Liver (tissue), 8 donors: ENCODE measurements at regions not wholly inside any gene's neighbourhood (a gene's known extent, or its start where the extent isn't known, plus 50 kb on each side); places are given as distances from the start of the nearest gene placed in this dataset.

Source experiments
- DNase-seq: peaks from one replicate; pipeline ENCODE4 v3.0.0-alpha.2; 2017; ENCODE audit warnings: low spot score
- H3K27ac ChIP-seq, 2 donors: one replicate each; pipeline ENCODE4 v1.7.0; 2013; ENCODE audit warnings: inconsistent platforms in 2 of 2, low read length in 2 of 2, control low read depth in 1 of 2, low read depth in 1 of 2, mild to moderate bottlenecking in 1 of 2
- H3K27me3 ChIP-seq, 4 donors: one replicate each; pipeline versions ENCODE4 v1.6.1 to v1.7.0; 2013; ENCODE audit warnings: low read length in 3 of 4, inconsistent platforms in 1 of 4, mild to moderate bottlenecking in 1 of 4, moderate library complexity in 1 of 4; ENCODE audit not compliant: control insufficient read depth in 4 of 4, insufficient read depth in 4 of 4
- H3K36me3 ChIP-seq, 4 donors: one replicate each; pipeline versions ENCODE4 v1.6.1 to v1.7.0; 2013; ENCODE audit warnings: low read length in 3 of 4, mild to moderate bottlenecking in 3 of 4, low read depth in 1 of 4, moderate library complexity in 1 of 4; ENCODE audit not compliant: control insufficient read depth in 4 of 4, insufficient read depth in 3 of 4
- H3K4me1 ChIP-seq, 4 donors: one replicate each; pipeline versions ENCODE4 v1.6.1 to v1.7.0; 2013; ENCODE audit warnings: low read length in 3 of 4, mild to moderate bottlenecking in 3 of 4, moderate library complexity in 1 of 4; ENCODE audit not compliant: control insufficient read depth in 4 of 4, insufficient read depth in 4 of 4
- H3K4me3 ChIP-seq, 3 donors: one replicate each; pipeline versions ENCODE4 v1.6.1 to v1.7.0; 2013; ENCODE audit warnings: low read length in 3 of 3, control low read depth in 1 of 3, low read depth in 1 of 3, mild to moderate bottlenecking in 1 of 3
- H3K9ac ChIP-seq, 2 donors: one replicate each; pipeline ENCODE4 v1.7.0; 2013; ENCODE audit warnings: low read length in 2 of 2, mild to moderate bottlenecking in 2 of 2, moderate library complexity in 2 of 2, control low read depth in 1 of 2, low read depth in 1 of 2
- H3K9me3 ChIP-seq, 4 donors: one replicate each; pipeline versions ENCODE4 v1.6.1 to v1.7.0; 2013; ENCODE audit warnings: low read length in 3 of 4; ENCODE audit not compliant: control insufficient read depth in 4 of 4
- EGR1 ChIP-seq, 2 donors: IDR thresholded peaks; 2 replicates each; pipeline ENCODE4 v1.6.1; 2016 to 2018; ENCODE audit warnings: antibody characterized with exemption in 2 of 2, low read depth in 2 of 2
- FOXA1 ChIP-seq: IDR thresholded peaks from 2 replicates; pipeline ENCODE4 v1.6.1; 2016; ENCODE audit warnings: antibody characterized with exemption
- FOXA2 ChIP-seq: IDR thresholded peaks from 2 replicates; pipeline ENCODE4 v1.6.1; 2016; ENCODE audit warnings: antibody characterized with exemption
- GABPA ChIP-seq, 2 donors: IDR thresholded peaks in 1 of 2; conservative IDR thresholded peaks in 1 of 2; 2 replicates each; pipeline ENCODE4 v1.6.1; 2016; ENCODE audit warnings: antibody characterized with exemption in 2 of 2, mild to moderate bottlenecking in 1 of 2, moderate library complexity in 1 of 2
- HNF4A ChIP-seq, 2 donors: conservative IDR thresholded peaks; 2 replicates each; pipeline ENCODE4 v1.6.1; 2016; ENCODE audit warnings: antibody characterized with exemption in 2 of 2, mild to moderate bottlenecking in 2 of 2
- HNF4G ChIP-seq: IDR thresholded peaks from 2 replicates; pipeline ENCODE4 v1.6.1; 2016; ENCODE audit warnings: antibody characterized with exemption
- JUND ChIP-seq, 2 donors: IDR thresholded peaks; 2 replicates each; pipeline ENCODE4 v1.6.1; 2016; ENCODE audit warnings: antibody characterized with exemption in 2 of 2
- MAX ChIP-seq: IDR thresholded peaks from 2 replicates; pipeline ENCODE4 v1.6.1; 2016; ENCODE audit warnings: antibody characterized with exemption
- NR2F2 ChIP-seq: IDR thresholded peaks from 2 replicates; pipeline ENCODE4 v1.6.1; 2016; ENCODE audit warnings: antibody characterized with exemption
- RAD21 ChIP-seq, 2 donors: IDR thresholded peaks; 2 replicates each; pipeline ENCODE4 v1.6.1; 2016; ENCODE audit warnings: antibody characterized with exemption in 2 of 2, mild to moderate bottlenecking in 2 of 2
- RXRA ChIP-seq, 2 donors: IDR thresholded peaks; 2 replicates each; pipeline ENCODE4 v1.6.1; 2017 to 2018; ENCODE audit warnings: antibody characterized with exemption in 2 of 2, mild to moderate bottlenecking in 1 of 2
- SP1 ChIP-seq: IDR thresholded peaks from 2 replicates; pipeline ENCODE4 v1.6.1; 2018; ENCODE audit warnings: antibody characterized with exemption, mild to moderate bottlenecking
- YY1 ChIP-seq: IDR thresholded peaks from 2 replicates; pipeline ENCODE4 v1.6.1; 2016; ENCODE audit warnings: antibody characterized with exemption, mild to moderate bottlenecking
- WGBS: extraction: QIAGEN DNeasy Blood & Tissue Kit; methylation state at CpG from one replicate; pipeline ENCODE4 v1.1.7; 2013; 5-methylcytosine and 5-hydroxymethylcytosine counted together
- TF ChIP-seq, protein P1 (sequence below): IDR thresholded peaks from 2 replicates; pipeline ENCODE4 v1.6.1; 2016; ENCODE audit warnings: antibody characterized with exemption, mild to moderate bottlenecking
- TF ChIP-seq, protein P2 (sequence below): IDR thresholded peaks from 2 replicates; pipeline ENCODE4 v1.6.1; 2016; ENCODE audit warnings: antibody characterized with exemption
- TF ChIP-seq, protein P3 (sequence below): fragments of 150-350 bp; IDR thresholded peaks from 2 replicates; pipeline ENCODE4 v1.5.1; 2017; ENCODE audit warnings: improper control_type of control experiment, low read depth, low read length; ENCODE audit not compliant: missing input control
- TF ChIP-seq, protein P4 (sequence below): IDR thresholded peaks from 2 replicates; pipeline ENCODE4 v1.6.1; 2016; ENCODE audit warnings: antibody characterized with exemption
- donor health status: healthy.
- donor health status: healthy.
- donor health status: healthy.
- donor health status: healthy.
- donor health status: healthy.

DNA sequence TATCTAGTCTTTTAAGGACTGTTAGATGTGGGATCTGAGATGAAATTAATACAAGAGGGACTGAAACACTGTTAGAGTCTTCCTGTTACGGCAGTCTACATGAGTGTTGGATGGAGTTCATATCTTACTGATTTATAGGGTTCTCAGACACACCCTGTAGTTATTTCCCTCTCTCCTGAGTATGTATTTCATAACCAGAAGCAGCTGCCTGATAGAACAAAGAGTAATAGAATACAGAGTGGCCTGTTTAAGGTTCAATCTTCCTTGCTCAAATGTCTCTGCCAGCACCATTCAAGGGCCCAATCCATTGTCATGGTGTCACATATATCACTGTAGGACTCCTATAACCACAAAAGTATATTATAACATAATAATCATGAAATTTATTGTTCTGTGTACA, 1229.1 kb upstream of the ACVR2A start:
- DNase-seq = no peak
- H3K9ac ChIP-seq = no peak overlapping the region
- H3K4me1 ChIP-seq = no peaks in the 10 kb centered on the region
- peaks cover 0 to 2% (median 0%) of the 10 kb centered on the region in 4 donors for H3K9me3 ChIP-seq
- no peak overlapping the region for H3K27ac ChIP-seq
- no peak for TF ChIP-seq NR2F2
- no peak for TF ChIP-seq EGR1 (IDR thresholded peaks at IDR 0.05; ENCODE audit: low read depth in 2 of 2)
- TF ChIP-seq, protein P1, sequence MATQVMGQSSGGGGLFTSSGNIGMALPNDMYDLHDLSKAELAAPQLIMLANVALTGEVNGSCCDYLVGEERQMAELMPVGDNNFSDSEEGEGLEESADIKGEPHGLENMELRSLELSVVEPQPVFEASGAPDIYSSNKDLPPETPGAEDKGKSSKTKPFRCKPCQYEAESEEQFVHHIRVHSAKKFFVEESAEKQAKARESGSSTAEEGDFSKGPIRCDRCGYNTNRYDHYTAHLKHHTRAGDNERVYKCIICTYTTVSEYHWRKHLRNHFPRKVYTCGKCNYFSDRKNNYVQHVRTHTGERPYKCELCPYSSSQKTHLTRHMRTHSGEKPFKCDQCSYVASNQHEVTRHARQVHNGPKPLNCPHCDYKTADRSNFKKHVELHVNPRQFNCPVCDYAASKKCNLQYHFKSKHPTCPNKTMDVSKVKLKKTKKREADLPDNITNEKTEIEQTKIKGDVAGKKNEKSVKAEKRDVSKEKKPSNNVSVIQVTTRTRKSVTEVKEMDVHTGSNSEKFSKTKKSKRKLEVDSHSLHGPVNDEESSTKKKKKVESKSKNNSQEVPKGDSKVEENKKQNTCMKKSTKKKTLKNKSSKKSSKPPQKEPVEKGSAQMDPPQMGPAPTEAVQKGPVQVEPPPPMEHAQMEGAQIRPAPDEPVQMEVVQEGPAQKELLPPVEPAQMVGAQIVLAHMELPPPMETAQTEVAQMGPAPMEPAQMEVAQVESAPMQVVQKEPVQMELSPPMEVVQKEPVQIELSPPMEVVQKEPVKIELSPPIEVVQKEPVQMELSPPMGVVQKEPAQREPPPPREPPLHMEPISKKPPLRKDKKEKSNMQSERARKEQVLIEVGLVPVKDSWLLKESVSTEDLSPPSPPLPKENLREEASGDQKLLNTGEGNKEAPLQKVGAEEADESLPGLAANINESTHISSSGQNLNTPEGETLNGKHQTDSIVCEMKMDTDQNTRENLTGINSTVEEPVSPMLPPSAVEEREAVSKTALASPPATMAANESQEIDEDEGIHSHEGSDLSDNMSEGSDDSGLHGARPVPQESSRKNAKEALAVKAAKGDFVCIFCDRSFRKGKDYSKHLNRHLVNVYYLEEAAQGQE = no peak
- TF ChIP-seq RAD21 (IDR thresholded peaks at IDR 0.05) = no peak
- no peak for TF ChIP-seq FOXA2
- TF ChIP-seq YY1 = no peak
- TF ChIP-seq, protein P2, sequence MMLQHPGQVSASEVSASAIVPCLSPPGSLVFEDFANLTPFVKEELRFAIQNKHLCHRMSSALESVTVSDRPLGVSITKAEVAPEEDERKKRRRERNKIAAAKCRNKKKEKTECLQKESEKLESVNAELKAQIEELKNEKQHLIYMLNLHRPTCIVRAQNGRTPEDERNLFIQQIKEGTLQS = no peak
- TF ChIP-seq GABPA (IDR thresholded peaks at IDR 0.05 in 1 of 2, conservative IDR thresholded peaks at IDR 0.05 in 1 of 2) = no peak
- no peak for TF ChIP-seq HNF4G
- no peak for TF ChIP-seq RXRA (IDR thresholded peaks at IDR 0.05)
- TF ChIP-seq JUND (IDR thresholded peaks at IDR 0.05) = no peak
- TF ChIP-seq MAX = no peak
- 77% methylated on average over 1 of the region's 1 CpG for WGBS
- no peaks in the 10 kb centered on the region for H3K36me3 ChIP-seq
- no peak overlapping the region for H3K4me3 ChIP-seq
- no peaks in the 10 kb centered on the region for H3K27me3 ChIP-seq

GRCh38 chr2:146608490-146608889, 1236.3 kb upstream of the ACVR2A start:
- H3K36me3 ChIP-seq = no peaks in the 10 kb centered on the region
- H3K9ac ChIP-seq = no peak overlapping the region
- no peaks in the 10 kb centered on the region for H3K27me3 ChIP-seq
- TF ChIP-seq, protein P3, sequence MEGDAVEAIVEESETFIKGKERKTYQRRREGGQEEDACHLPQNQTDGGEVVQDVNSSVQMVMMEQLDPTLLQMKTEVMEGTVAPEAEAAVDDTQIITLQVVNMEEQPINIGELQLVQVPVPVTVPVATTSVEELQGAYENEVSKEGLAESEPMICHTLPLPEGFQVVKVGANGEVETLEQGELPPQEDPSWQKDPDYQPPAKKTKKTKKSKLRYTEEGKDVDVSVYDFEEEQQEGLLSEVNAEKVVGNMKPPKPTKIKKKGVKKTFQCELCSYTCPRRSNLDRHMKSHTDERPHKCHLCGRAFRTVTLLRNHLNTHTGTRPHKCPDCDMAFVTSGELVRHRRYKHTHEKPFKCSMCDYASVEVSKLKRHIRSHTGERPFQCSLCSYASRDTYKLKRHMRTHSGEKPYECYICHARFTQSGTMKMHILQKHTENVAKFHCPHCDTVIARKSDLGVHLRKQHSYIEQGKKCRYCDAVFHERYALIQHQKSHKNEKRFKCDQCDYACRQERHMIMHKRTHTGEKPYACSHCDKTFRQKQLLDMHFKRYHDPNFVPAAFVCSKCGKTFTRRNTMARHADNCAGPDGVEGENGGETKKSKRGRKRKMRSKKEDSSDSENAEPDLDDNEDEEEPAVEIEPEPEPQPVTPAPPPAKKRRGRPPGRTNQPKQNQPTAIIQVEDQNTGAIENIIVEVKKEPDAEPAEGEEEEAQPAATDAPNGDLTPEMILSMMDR = no peak
- TF ChIP-seq HNF4A (conservative IDR thresholded peaks at IDR 0.05) = no peak
- no peaks in the 10 kb centered on the region for H3K9me3 ChIP-seq
- H3K4me1 ChIP-seq = no peaks in the 10 kb centered on the region
- 53% methylated on average over 1 of the region's 1 CpG for WGBS
- H3K27ac ChIP-seq = no peak overlapping the region
- no peak overlapping the region for H3K4me3 ChIP-seq
- no peak for DNase-seq

DNA sequence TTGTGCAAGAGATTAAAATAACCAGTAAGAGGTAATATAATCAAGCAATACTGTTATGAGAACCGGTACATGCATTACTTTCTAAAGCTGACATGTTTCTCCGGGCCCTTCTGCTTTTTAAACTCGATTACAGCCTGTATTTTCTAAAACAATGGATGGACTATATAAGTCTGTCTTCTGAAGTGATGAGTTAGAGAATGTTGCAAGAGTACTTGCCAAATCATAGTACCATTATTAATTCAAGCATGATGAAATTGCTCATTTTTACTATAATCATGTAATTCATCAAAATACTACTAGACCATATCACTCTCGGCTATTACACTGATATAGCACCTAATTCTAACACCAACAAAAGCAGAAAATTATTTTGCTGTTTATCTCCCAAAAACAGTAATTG, 1240.3 kb upstream of the ACVR2A start:
- WGBS = 80% methylated on average over 4 of the region's 4 CpGs
- H3K36me3 ChIP-seq = no peaks in the 10 kb centered on the region
- no peak overlapping the region for H3K27ac ChIP-seq
- H3K9ac ChIP-seq = no peak overlapping the region
- DNase-seq = no peak
- H3K9me3 ChIP-seq = no peaks in the 10 kb centered on the region
- H3K27me3 ChIP-seq = no peaks in the 10 kb centered on the region
- no peak overlapping the region for H3K4me3 ChIP-seq
- H3K4me1 ChIP-seq = no peaks in the 10 kb centered on the region
- TF ChIP-seq FOXA1 (no peak), MAX (no peak), GABPA (IDR thresholded peaks at IDR 0.05 in 1 of 2, conservative IDR thresholded peaks at IDR 0.05 in 1 of 2) (no peak), YY1 (no peak), HNF4G (no peak), HNF4A (conservative IDR thresholded peaks at IDR 0.05) (no peak), JUND (IDR thresholded peaks at IDR 0.05) (no peak), SP1 (no peak)
- TF ChIP-seq, protein P3 = no peak
- TF ChIP-seq, protein P4, sequence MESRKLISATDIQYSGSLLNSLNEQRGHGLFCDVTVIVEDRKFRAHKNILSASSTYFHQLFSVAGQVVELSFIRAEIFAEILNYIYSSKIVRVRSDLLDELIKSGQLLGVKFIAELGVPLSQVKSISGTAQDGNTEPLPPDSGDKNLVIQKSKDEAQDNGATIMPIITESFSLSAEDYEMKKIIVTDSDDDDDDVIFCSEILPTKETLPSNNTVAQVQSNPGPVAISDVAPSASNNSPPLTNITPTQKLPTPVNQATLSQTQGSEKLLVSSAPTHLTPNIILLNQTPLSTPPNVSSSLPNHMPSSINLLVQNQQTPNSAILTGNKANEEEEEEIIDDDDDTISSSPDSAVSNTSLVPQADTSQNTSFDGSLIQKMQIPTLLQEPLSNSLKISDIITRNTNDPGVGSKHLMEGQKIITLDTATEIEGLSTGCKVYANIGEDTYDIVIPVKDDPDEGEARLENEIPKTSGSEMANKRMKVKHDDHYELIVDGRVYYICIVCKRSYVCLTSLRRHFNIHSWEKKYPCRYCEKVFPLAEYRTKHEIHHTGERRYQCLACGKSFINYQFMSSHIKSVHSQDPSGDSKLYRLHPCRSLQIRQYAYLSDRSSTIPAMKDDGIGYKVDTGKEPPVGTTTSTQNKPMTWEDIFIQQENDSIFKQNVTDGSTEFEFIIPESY = no peak
